ENCODE measurements at regions not wholly inside any gene's neighbourhood (a gene's known extent, or its start where the extent isn't known, plus 50 kb on each side); places are given as distances from the start of the nearest gene placed in this dataset.
"Not testable (repeated sequence)": the region's sequence is repeated elsewhere in the genome, so short reads cannot be mapped to it uniquely, and the experiment has no call there.

DNA sequence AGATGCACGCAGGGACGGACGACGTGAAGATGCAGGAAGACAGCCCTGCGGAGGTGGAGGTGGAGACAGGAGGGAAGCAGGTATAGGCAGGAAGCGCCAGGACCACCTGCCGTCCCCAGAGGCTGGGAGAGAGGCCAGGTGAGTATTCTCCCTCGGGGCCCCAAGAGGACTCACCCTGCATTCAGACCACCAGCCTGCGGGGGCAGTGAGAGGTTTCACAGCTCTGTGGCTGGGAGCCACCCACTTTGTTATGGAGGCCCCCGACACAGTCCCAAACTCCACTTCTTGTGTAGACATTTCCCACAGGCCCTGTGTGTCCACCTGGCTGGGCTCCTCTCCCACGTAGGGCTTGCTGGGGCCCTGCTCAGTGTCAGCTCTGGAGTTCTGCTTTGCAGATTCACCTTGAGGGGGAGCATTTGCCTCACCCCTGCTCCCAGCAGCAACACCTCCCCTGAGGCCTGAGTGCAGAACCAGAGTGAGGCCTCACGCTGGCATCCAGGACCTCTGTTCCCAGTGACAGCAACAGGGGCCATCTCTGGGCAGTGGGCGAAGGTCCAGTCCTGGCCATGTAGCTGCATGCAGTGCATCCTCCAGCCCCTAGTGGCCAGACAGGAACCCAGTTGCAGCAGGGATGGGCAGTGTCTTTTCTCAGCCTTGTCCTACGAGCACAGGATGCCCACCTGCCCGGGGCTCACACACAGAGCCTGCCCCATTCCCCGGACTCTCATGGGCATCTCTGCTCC, 119.4 kb upstream of the IQSEC1 start:
- peak; percentile 26 for DNase-seq

DNA sequence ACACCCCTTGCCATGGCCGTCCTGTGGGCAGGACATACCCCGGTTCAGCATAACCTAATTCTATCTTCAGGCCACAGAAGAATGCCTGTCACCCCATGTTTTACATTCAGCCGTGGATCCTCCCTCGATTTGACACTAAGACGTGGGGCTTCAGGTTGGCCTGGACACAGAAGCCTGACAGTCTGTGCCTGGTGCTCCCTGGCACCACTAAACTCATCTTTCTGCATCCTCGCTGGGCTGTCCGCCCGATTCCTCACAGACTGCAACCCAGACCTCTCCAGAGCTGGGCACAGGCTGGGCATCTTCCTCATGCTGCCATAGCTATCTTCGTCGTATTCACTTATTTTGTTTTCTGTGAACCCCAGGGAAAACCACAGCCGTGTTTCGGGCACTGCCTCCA, 117.8 kb upstream of the IQSEC1 start:
- DNase-seq = no peak

DNA sequence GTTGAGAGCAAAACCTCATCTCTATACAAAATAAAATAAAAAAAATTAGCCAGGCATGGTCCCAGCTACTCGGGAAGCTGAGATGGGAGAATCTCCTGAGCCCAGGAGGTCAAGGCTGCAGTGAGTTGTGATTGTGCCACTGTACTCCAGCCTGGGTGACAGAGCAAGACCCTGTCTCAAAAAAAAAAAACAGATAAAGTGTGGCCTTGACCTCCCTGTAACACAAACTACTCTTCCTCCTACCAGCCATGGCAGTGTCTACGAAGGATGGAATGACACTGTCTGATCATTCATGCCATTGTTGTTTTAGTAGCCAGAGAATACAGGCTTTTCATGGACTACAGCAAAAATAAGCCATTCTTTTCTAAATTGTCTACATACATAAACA, 117.1 kb upstream of the IQSEC1 start:
- no peak for DNase-seq

DNA sequence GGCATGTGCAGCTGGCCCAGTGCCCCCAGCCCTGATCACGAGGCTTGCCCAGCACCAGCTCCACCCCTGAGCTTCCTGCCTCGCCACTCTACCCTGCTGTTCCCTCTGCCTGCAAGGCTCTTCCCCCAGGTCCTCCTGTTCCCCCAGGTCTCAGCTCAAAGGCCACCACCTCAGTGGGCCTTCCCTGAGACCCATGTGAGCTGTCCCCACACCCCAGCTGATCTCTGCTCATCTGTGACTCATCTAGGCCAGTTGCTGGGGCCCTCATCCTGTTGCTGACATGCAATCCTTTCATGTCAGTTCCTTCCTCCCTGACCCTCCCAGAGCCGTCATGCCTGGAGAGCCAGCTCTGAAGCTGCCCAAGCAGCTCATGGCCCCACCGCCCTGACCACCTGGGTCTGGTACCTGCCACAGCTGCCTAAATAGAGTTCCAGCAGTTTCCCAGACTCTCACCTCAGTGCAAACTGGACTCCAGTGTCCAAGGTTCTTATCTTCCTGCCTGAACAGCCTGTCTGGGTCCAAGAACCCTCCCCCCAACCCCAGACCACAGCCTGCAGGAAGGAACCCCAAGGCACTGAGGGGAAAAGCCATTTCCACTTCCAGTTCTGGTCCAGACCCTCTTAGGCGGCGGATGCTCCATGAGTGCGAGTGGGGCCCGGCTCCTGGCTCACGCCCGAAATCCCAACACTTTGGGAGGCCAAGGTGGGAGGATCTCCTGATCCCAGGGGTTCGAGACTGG, 116.6 kb upstream of the IQSEC1 start:
- no peak for DNase-seq

DNA sequence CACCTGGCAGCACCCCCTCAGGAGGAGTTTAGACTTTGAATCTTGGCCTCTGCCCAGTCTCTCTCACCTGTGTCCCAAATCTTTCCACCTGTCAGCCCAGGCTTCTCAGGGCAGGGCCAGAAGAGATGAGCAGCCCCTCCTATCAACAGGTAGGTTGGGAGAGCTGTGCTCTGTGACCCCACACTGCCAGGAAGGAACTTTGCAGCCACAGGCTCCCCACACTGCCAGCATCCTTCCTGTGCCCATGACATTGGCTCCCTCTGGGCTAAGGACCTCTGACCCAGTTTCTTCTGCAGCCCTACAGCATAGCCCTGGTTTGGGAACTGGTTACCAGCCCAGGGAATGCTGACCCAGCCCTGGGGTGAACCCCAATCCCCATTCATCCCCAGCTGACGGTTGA, 115.7 kb upstream of the IQSEC1 start:
- DNase-seq = no peak

DNA sequence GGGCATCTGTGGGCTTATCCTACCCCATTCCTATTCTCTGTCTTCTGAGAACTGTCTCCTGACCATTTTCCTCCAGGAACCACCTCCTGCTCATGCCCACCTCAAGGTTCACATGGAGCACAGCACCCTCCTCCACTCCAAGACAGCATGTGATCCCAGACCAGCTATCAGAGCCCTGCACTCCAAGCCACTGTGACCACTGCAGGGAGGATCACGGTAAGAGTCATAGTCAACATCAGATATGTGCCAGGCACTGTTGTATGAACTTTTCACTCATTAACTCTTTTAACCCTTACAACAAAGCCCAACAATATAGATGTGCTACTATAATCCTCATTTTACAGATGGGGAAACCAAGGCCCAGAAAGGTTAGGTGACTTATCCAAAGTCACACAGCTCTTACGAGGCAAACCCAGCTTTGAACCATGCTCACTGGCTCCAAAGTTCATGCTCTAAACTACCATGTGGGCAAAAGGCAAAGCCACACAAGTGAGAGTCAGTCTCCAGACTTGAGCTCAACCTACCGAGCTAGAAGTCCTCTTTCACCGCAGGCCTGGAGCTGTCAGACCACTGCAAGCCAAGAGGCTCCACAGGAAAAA, 115.1 kb upstream of the IQSEC1 start:
- DNase-seq = no peak

DNA sequence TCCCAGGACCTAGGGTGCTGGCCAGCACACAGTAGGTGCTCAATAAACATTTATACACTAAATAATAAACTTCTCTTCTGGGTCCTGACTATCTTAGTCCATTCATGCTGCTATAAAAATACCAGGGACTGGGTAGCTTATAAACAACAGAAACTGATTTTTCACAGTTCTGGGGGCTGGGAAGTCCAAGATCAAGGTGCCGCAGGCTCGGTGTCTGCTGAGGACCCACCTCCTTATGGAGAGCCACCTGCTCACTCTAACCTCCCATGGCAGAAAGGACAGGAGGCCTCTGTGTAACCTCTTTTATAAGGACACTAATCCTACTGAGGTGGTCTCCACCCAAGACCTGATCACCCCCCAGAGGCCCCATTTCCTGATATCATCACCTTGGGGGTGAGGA, 114.4 kb upstream of the IQSEC1 start:
- DNase-seq = no peak

DNA sequence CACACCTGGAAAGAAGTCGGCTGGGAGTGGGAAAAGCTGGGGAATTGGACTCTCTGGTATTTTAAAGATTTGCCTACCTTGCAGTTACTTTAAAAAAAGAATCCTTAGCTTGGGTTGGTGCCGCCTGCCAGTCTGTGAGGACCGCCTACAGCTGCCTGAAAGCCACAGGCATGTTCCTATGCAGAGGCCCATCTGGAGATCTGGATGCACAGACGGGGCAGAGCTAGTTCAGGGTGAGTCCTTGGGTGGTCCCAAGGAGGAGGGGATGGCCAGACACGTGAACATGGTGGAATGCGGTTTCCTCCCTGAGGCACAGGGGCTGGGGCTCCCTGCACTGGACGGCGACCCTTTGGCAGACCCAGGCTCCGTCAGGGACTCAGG, 113.2 kb upstream of the IQSEC1 start:
- DNase-seq = no peak

DNA sequence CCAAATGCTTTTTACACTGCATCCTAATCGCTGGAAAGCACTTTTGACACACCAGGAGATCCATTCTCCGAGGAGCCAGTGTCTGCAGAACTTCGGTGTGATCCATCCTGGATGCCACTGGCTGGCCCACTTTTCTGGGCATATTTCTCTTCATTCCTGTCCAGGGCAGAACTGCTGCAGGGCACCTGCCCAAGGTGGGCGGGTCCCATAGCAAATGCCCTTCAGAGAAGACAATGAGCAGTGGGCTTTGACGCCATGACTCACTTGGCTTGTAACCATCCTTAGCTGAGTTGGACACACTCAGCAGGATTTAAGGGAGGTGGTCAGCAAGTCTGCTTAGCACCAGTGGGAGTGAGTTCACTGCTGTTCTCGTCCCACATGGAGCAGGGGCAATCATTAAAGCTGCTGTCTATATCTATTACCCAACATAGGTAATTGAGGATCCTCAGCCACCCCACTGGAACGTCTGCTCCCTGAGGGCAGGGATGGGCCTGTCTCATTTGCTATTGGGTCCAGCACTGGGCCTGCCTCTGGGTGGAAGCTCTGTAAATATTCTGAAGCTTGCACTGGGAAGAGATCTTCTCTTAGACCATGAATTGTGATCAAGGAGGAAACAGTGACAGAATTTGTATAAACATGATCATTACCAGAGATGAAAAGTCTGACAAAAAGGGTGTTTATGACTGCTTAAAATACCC, 112.7 kb upstream of the IQSEC1 start:
- DNase-seq = no peak

DNA sequence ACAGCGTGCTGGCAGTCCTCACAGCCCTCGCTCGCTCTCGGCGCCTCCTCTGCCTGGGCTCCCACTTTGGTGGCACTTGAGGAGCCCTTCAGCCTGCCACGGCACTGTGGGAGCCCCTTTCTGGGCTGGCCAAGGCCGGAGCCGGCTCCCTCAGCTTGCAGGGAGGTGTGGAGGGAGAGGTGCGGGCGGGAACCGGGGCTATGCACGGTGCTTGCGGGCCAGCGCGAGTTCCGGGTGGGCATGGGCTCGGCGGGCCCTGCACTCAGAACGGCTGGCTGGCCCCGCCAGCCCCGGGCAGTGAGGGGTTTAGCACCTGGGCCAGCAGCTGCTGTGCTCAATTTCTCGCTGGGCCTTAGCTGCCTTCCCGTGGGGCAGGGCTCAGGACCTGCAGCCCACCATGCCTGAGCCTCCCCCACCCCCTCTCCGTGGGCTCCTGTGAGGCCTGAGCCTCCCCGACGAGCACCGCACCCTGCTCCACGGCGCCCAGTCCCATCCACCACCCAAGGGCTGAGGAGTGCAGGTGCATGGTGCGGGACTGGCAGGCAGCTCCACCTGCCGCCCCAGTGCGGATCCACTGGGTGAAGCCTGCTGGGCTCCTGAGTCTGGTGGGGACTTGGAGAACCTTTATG, 106.5 kb upstream of the IQSEC1 start:
- not testable (repeated sequence) for DNase-seq

DNA sequence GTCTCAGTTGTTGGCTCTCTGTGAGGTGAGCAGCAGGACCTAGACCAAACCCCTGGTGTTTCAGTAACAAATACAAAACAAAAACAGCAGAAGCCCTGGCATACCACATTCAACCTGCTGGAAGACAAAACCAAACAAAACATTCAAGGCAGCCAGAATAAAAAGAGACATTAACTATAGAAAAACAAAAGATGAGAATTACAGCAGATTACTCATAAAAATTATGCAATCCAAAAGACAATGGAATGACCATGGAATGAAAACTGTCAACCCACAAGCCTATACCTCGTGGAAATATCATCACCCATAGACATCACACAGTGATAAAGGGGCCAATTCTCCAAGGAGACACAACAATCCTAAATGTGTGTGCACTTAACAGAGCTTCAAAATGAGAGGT, 106.0 kb upstream of the IQSEC1 start:
- no peak for DNase-seq

DNA sequence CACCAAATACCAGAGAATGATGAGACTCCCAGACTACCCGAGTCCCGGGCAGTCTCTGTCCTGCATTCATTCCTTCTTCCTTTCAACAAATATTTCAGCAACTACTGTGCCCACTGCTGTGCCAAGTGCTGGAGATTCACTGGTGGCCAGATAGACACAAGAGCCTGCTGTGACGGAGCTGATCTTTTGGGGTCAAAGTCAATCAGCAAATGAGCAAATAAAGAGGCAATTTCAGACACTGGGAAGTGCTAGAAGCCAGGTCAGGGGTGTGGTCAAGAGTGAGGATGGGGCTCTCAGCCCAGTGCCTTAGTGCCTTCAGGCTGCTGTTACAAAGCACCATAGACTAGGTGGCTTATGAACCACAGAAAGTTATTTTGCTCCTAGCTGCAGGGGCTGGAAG, 104.9 kb upstream of the IQSEC1 start:
- DNase-seq = no peak

DNA sequence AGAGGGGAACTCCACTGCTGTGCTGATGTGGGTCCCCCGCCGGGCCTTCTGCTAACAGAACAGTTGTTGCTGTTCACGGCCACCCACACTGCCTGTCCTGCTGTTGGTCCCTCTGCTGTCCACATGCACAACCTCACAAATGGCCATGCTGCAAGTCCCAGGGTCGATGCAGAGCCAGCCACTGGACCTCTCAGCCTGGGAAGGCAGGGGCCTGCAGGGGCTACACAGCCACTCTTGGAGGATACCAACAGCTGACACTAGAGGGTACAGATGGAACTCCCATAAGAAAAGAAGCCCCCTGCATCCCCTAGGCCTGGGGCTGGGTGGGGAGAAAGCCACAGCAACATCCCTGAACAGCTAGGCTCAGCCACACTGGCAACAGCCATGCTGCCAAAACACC, 104.4 kb upstream of the IQSEC1 start:
- no peak for DNase-seq

DNA sequence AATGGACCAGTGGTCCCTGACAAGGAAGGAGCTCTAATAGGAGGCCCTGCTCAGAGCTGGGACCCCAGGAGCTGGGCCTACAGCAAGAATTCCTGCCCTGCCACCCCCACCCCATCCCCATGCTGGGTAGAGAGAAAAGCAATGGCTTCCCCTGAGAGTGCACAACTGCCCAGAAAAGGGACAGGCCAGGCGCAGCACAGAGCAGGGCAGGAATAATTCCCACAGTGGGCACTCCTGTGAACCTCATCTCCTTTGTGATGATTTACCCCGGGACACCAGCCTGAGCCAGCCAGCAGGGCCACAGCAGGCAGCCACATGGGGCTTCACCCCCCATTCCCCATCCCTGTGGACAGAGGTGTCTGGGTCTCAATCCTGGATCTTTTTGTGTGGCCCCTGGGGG, 104.0 kb upstream of the IQSEC1 start:
- DNase-seq = no peak

DNA sequence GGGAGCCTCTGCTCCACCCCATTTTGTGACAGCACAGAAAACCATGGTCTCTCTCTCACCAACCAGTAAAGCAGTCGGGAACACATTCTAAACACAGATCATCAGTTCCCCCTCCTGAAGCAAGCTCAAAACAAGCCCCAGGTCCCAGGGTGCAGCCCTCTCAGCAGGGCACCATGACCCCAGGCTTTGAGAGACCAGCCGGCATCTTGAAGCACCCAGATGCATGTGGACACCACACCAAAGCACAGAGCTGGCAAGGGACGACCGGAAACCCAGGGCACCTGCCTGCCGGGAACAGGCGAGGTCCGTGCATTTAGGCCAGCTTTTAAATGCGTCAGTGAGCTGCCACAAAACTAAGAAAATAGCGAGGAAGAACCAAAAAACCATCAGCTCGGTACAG, 103.2 kb upstream of the IQSEC1 start:
- no peak for DNase-seq

DNA sequence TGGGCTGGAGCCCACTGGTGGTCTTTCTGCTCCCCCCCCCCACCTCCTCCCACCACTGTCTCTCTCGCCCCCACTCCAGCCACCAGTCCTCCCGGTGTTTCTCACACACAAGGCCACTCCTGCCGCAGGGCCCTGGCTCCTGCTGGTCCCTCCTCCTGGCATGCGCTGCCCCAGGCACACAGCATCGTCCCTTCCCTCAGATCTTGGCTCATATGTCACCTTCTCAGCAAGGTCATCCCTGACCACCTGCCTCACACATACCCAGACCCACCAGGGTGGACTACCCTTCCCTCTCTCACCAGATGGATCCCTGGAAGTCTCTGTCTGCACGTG, 101.5 kb upstream of the IQSEC1 start:
- DNase-seq = no peak

DNA sequence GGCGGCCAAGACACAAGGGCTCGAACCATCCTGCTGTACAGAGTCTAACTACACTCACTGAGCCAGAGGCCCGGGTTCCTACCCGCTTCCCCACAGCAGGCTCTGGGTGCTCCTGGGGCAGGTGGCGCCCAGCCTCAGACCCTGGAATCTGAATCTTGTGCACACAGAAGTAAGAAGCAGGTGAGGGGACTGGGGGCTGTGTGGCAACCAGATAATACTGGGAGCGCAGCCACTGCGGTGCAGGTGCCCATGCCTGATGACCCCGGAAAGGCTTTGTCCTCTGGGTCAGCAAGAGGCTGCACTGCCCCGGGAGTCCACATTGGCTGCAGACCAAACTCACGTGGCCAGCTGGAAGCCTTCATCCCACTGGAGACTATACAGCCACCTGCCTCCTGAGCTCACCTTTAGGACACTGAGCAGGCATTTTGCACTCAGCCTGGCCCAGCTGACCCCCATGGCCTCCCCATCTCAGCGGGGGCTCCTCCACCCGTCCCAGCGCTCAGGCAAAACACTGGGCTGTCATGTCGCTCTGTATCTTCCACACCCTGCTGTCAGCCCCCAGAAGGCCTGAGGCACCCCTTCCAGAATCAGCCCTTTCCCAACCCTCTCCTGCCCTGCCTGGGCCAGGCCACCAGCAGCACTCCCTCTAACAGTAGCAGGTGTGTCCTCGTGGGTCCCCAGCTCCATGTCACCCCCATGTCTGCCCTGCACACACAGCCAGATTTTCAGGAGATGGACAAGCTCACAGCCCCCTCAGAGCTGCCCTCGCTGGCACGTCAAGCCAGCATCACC, 101.0 kb upstream of the IQSEC1 start:
- no peak for DNase-seq

DNA sequence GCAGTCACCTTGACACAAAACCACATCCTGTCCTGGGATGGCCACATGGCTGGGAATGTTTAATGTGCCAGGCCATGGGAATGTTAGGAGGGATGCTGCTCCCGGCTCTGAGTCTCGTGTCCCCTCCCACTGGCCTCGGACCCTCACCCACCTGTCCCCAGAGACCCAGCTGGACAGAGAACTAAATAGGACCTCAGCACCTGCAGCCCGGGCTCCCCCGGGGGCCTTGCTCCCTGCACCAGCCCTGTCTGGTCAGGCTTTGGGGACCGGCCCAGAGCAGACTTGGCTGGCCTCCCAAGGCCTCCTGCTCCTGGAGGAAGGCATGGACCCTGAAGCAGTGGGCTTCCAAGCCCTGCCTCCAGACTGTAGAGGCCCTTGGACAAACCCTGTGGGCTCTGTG, 100.0 kb upstream of the IQSEC1 start:
- no peak for DNase-seq

DNA sequence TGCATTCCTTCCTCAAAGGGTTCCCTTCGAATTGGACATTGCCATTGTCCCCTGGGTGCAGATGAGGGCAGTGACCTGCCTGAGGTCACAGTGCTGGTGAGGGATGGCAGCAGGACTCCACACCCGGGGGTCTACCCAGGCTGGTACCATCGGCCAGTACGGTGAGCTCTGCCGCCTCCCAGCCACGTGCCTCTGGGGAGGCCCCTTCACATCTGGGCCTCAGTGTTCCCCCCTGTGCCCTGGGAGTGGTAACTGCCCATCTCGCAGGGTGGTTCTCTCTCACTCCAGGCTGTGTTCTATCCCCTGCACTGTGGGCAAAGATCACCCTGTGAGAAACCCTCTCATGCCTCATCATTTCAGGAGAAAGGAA, 99.4 kb upstream of the IQSEC1 start:
- DNase-seq = no peak

DNA sequence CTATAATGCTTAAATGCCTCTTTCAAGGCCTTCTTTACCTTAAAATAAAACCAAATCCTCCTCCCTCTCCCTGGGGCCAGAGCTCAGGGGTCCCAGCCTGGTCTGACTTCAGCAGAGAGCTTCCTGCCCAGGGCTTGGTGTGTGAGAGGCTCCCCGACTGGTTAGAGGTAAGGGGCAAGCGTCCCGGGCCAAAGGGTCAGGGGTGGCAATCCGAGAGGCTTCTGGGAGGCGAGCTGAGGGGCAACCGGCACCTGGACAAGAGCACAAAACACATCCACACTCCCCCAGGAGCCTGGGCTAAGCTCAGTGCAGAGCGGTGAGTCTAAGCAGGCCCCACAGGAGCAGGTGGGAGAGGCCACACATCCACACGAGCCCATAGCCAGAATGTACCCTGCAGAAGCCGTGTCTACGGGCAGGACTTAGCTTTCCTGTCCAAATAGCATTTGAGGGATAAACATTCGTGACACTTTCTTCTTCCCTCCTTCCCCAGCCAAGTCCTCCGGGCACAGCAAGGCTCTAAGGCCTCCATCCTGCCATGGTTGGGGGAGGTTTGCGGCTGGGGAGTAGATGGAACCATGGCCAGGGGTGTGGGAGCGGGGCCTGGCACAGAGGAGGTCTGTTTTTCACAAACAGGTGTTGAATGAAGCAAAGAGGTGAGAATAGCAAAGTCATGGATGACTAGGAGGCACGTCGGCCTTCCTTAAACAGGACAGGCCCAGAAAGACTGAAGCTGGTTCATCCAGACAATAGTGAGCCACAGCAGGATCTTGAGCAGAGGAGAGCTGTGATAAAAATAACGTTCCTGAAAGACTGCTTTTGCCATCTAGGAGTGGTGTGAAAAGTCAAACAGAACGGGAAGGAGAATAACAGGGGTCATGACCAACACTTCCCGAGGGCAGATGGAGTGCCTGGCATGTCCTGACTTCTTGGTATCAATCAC, 98.7 kb upstream of the IQSEC1 start:
- no peak for DNase-seq

DNA sequence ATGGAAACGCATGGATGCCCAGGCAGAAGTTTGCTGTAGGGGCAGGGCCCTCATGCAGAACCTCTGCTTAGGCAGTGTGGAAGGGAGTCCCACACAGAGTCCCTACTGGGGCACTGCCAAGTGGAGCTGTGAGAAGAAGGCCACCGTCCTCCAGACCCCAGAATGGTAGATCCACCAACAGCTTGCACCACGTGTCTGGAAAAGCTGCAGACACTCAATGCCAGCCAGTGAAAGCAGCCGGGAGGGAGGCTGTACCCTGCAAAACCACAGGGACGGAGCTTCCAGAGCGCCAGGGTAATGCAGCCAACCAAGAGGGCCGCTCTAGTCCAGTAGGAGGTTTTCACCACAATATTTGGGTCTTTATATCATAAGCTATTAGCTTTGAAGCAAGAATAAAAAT, 97.1 kb upstream of the IQSEC1 start:
- no peak for DNase-seq

DNA sequence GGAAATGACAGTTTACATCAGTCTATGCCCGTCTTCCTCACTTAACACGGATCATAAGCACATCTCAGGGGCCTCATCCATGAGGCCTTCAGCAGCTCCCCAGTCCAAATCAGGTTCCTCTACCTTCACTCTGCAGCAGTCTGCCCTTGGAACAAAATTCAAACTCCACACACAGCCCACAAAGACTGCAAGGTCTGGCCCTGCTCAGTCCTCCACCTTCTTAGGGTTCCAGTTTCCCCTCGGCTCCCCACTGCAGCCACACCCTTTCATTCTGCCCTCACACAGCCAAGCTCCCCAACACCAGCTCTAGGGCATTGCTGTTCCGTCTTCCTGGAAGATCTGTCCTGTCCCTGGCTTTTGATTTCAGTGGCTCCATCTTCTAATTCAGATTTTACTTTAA, 95.2 kb upstream of the IQSEC1 start:
- no peak for DNase-seq

Data from NCI-H82 (cell line).